ENCODE measurements at regions not wholly inside any gene's neighbourhood (a gene's known extent, or its start where the extent isn't known, plus 50 kb on each side); places are given as distances from the start of the nearest gene placed in this dataset.
A peak's percentile ranks its signal among the peaks of the same experiment; 100 is the strongest.

DNA sequence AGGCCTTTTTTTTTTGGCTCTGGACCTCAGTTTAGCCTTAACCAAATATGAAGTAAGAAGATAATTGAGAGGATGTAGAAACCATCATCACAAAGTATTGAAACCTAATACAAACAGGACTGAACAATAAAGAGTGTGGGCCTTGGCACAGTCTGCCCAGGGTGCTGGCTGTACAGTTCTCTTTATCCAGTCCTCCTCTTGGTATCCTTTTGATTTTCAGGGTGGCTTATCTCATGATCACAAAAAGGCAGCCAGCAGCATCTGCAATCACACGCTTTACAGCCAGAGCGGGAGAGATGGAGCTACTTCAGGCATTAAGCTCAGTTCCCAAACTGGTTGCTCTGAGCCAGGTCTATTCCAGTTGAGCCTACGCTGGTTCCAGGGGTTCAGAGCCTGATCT is 239.7 kb downstream of the RPLP1 start:
- Histone ChIP-seq H3K4me3 (no peak overlapping the region), H3K36me3 (replicated peaks in 1 of 2; ENCODE audit: insufficient read depth in 1 of 2, low read depth in 2 of 2) (no peaks in the 10 kb centered on the region), H3K27ac (no peak overlapping the region), H3K27me3 (no peaks in the 10 kb centered on the region), H3K4me1 (no peaks in the 10 kb centered on the region), H3K9me3 (peaks cover 0 to 24% (median 0%) of the 10 kb centered on the region in 3 donors)
- intact Hi-C loops (cut with DNase I) = no loop called here
- no peak for TF ChIP-seq POLR2A (IDR thresholded peaks at IDR 0.05)
- no peak for TF ChIP-seq CTCF (IDR thresholded peaks at IDR 0.05)
- DNase-seq (no peak), ATAC-seq (no peak)
- 97 to 98% methylated on average over 3 of the region's 3 CpGs for WGBS, 2 donors

GRCh38 chr15:69693059-69693458 is 240.4 kb downstream of the RPLP1 start:
- Histone ChIP-seq H3K27me3 (no peaks in the 10 kb centered on the region), H3K4me1 (no peaks in the 10 kb centered on the region), H3K36me3 (replicated peaks in 1 of 2; ENCODE audit: insufficient read depth in 1 of 2, low read depth in 2 of 2) (no peaks in the 10 kb centered on the region), H3K27ac (no peak overlapping the region), H3K4me3 (no peak overlapping the region), H3K9me3 (peaks cover 0 to 21% (median 0%) of the 10 kb centered on the region in 3 donors)
- TF ChIP-seq POLR2A (IDR thresholded peaks at IDR 0.05) (no peak), CTCF (IDR thresholded peaks at IDR 0.05) (no peak)
- ATAC-seq (no peak), DNase-seq (no peak)
- WGBS, 2 donors = 69 to 85% methylated on average over 4 of the region's 4 CpGs
- intact Hi-C loops (cut with DNase I) = no loop called here

GRCh38 chr15:69696946-69697345 is 244.3 kb downstream of the RPLP1 start:
- ATAC-seq = no peak
- WGBS, 2 donors = 67 to 75% methylated on average over 3 of the region's 3 CpGs

DNA sequence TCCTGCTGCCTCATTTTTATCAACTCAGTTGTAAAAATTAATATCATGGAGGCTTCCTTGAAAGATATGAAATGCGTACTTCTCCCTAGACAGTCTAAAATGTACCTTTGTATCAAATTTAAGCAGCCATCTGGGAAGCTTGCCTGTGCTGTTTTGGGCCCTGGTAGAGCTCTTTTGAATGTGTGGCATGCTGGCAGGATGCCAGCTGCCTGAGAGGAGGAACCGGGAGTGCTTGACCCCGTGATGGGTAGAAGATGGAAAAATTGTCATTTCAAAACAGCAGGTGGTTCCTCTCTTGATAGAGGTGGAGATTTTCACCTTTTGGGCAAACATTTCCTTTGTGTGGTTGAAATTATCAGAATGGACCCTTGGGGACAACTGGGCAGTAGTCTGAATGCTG is 245.3 kb downstream of the RPLP1 start:
- intact Hi-C loops (cut with DNase I) = no loop called here
- TF ChIP-seq CTCF (IDR thresholded peaks at IDR 0.05) (no peak), POLR2A (IDR thresholded peaks at IDR 0.05) (no peak)
- no peak overlapping the region for H3K4me3 ChIP-seq
- no peak overlapping the region for H3K27ac ChIP-seq
- H3K9me3 ChIP-seq = no peaks in the 10 kb centered on the region
- no peaks in the 10 kb centered on the region for H3K27me3 ChIP-seq
- no peak for ATAC-seq
- DNase-seq = peak in 1 of 4 donors; percentile 36
- no peaks in the 10 kb centered on the region for H3K36me3 ChIP-seq (replicated peaks in 1 of 2; ENCODE audit: insufficient read depth in 1 of 2, low read depth in 2 of 2)
- H3K4me1 ChIP-seq = no peaks in the 10 kb centered on the region
- WGBS, 2 donors = 36 to 46% methylated on average over 3 of the region's 3 CpGs

More at GRCh38 chr15:69696946-69697345, 244.3 kb downstream of the RPLP1 start:
- Histone ChIP-seq H3K9me3 (no peaks in the 10 kb centered on the region), H3K36me3 (replicated peaks in 1 of 2; ENCODE audit: insufficient read depth in 1 of 2, low read depth in 2 of 2) (no peaks in the 10 kb centered on the region), H3K4me3 (no peak overlapping the region), H3K4me1 (no peaks in the 10 kb centered on the region), H3K27ac (no peak overlapping the region), H3K27me3 (no peaks in the 10 kb centered on the region)
- no peak for TF ChIP-seq CTCF (IDR thresholded peaks at IDR 0.05)
- no peak for TF ChIP-seq POLR2A (IDR thresholded peaks at IDR 0.05)
- no peak for DNase-seq
- intact Hi-C loops (cut with DNase I) = no loop called here

DNA sequence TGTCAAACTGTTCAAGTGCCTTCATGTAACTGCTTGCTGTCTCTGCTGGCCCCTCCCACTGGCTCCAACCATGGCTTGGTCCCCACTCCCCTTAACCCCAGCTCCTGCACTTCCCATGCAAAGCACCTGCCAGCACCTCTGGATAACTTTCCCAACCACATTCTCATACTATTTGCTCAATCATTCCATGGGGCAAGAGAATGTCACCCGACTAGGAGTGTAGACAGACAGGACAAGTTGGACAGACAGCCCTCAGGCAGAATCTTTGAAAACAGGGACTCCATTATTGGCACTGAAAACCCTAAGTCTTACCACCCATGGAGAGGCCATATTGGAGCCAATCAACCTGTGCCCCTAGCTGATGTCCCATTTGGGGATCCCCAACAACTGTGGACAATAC is 246.5 kb downstream of the RPLP1 start:
- DNase-seq (no peak), ATAC-seq (no peak)
- Histone ChIP-seq H3K4me3 (no peak overlapping the region), H3K27ac (no peak overlapping the region), H3K27me3 (no peaks in the 10 kb centered on the region), H3K9me3 (no peaks in the 10 kb centered on the region), H3K4me1 (no peaks in the 10 kb centered on the region), H3K36me3 (replicated peaks in 1 of 2; ENCODE audit: insufficient read depth in 1 of 2, low read depth in 2 of 2) (no peaks in the 10 kb centered on the region)
- intact Hi-C loops (cut with DNase I) = no loop called here
- 75 to 100% methylated on average over 1 of the region's 1 CpG for WGBS, 2 donors
- no peak for TF ChIP-seq POLR2A (IDR thresholded peaks at IDR 0.05)
- no peak for TF ChIP-seq CTCF (IDR thresholded peaks at IDR 0.05)
